SK-N-SH treated with all-trans-retinoic acid at 6 μM for 48 hours (cell line): ENCODE measurements at regions not wholly inside any gene's neighbourhood (a gene's known extent, or its start where the extent isn't known, plus 50 kb on each side); places are given as distances from the start of the nearest gene placed in this dataset.

ENCODE experiments used
- ATAC-seq: fragments of 200-7000 bp; cut with Tn5 transposase; 3 replicates; pipeline ENCODE4 v1.9.1; 2020; ENCODE audit warnings: mild to moderate bottlenecking, moderate library complexity
- ARNTL ChIP-seq: fragments of 450-650 bp; formaldehyde crosslinking; IDR thresholded peaks from 2 replicates; pipeline ENCODE4 v1.5.0; 2020; ENCODE audit warnings: low read depth, mild to moderate bottlenecking, moderate library complexity, borderline replicate concordance
- BACH2 ChIP-seq: fragments of 250-450 bp; sonication (Bioruptor Pico); IDR thresholded peaks from 2 replicates; pipeline ENCODE4 v1.9.0; 2021; ENCODE audit warnings: mild to moderate bottlenecking, borderline replicate concordance
- CSDC2 ChIP-seq: fragments of 250-450 bp; sonication (Bioruptor Pico); IDR thresholded peaks from 2 replicates; pipeline ENCODE4 v1.5.0; 2020; ENCODE audit warnings: mild to moderate bottlenecking, moderate library complexity
- ISL1 ChIP-seq: fragments of 250-450 bp; sonication (Bioruptor Pico); IDR thresholded peaks from 2 replicates; pipeline ENCODE4 v2.1.2; 2022; ENCODE audit warnings: mild to moderate bottlenecking, moderate library complexity
- OSR1 ChIP-seq: fragments of 250-450 bp; sonication (Bioruptor Pico); IDR thresholded peaks from 2 replicates; pipeline ENCODE4 v1.8.0; 2022; ENCODE audit warnings: moderate library complexity, mild to moderate bottlenecking, inconsistent platforms
- PPARA ChIP-seq: fragments of 250-450 bp; sonication (Bioruptor Pico); IDR thresholded peaks from 2 replicates; pipeline ENCODE4 v1.5.0; 2020; ENCODE audit warnings: mild to moderate bottlenecking, borderline replicate concordance
- RARB ChIP-seq: fragments of 250-450 bp; sonication (Bioruptor Pico); IDR thresholded peaks from 2 replicates; pipeline ENCODE4 v1.8.0; 2021; ENCODE audit warnings: mild to moderate bottlenecking, moderate library complexity
- SNAI2 ChIP-seq: fragments of 250-450 bp; sonication (Bioruptor Pico); IDR thresholded peaks from 2 replicates; pipeline ENCODE4 v1.5.0; 2020; ENCODE audit warnings: mild to moderate bottlenecking, moderate library complexity
- TCF4 ChIP-seq: fragments of 250-450 bp; sonication (Bioruptor Pico); IDR thresholded peaks from 2 replicates; pipeline ENCODE4 v1.8.0; 2021; ENCODE audit warnings: mild to moderate bottlenecking, moderate library complexity, borderline replicate concordance
- TOX ChIP-seq: fragments of 250-450 bp; sonication (Bioruptor Pico); IDR thresholded peaks from 2 replicates; pipeline ENCODE4 v1.8.0; 2021; ENCODE audit warnings: mild to moderate bottlenecking, moderate library complexity, borderline replicate concordance
- ZFP3 ChIP-seq: fragments of 250-450 bp; sonication (Bioruptor Pico); IDR thresholded peaks from 2 replicates; pipeline ENCODE4 v1.5.0; 2020; ENCODE audit warnings: mild to moderate bottlenecking, moderate library complexity
- ZFP30 ChIP-seq: fragments of 450-650 bp; formaldehyde crosslinking; IDR thresholded peaks from 2 replicates; pipeline ENCODE4 v1.5.0; 2022; ENCODE audit warnings: mild to moderate bottlenecking, moderate library complexity
- ZNF565 ChIP-seq: fragments of 450-650 bp; formaldehyde crosslinking; conservative IDR thresholded peaks from 2 replicates; pipeline ENCODE4 v1.5.0; 2020; ENCODE audit warnings: low read depth, mild to moderate bottlenecking, moderate library complexity
- ZNF70 ChIP-seq: fragments of 450-650 bp; formaldehyde crosslinking; IDR thresholded peaks from 2 replicates; pipeline ENCODE4 v1.5.0; 2020; ENCODE audit warnings: mild to moderate bottlenecking, moderate library complexity
- ZNF8 ChIP-seq: fragments of 450-650 bp; formaldehyde crosslinking; IDR thresholded peaks from 2 replicates; pipeline ENCODE4 v1.5.0; 2020; ENCODE audit warnings: mild to moderate bottlenecking, moderate library complexity
- TF ChIP-seq, protein P1 (sequence below): fragments of 250-450 bp; sonication (Bioruptor Pico); IDR thresholded peaks from 2 replicates; pipeline ENCODE4 v1.5.0; 2020; ENCODE audit warnings: mild to moderate bottlenecking, moderate library complexity
- TF ChIP-seq, protein P2 (sequence below): fragments of 250-450 bp; sonication (Bioruptor Pico); IDR thresholded peaks from 2 replicates; pipeline ENCODE4 v1.8.0; 2021; ENCODE audit warnings: low read depth, mild to moderate bottlenecking, moderate library complexity, borderline replicate concordance
- TF ChIP-seq, protein P3 (sequence below): fragments of 250-450 bp; sonication (Bioruptor Pico); IDR thresholded peaks from 2 replicates; pipeline ENCODE4 v1.8.0; 2020; ENCODE audit warnings: mild to moderate bottlenecking, moderate library complexity, borderline replicate concordance
- TF ChIP-seq, protein P4 (sequence below): fragments of 250-450 bp; sonication (Bioruptor Pico); IDR thresholded peaks from 2 replicates; pipeline ENCODE4 v1.5.1; 2021; ENCODE audit warnings: mild to moderate bottlenecking, moderate library complexity
- TF ChIP-seq, protein P5 (sequence below): fragments of 250-450 bp; sonication (Bioruptor Pico); IDR thresholded peaks from 2 replicates; pipeline ENCODE4 v1.5.1; 2020; ENCODE audit warnings: low read depth, mild to moderate bottlenecking, moderate library complexity

DNA sequence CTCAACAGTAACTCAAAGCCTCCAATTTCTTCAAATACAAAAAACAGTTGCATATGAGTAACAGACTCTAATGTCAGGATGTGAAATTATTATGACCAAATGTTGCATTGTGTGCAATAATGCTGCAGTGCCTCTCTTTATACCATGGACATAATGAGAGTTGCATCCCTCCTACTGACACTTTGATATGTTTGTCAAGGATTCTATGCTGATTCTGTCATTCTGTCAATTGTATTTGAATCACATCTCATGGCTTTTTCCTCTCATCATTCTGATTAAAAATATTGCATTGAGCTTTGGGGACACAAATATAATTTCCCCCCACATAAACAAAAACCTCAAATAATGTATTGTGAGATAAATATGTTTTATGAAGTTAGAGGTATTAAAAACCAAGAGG lies 84.6 kb upstream of the SGCE start:
- no peak for ATAC-seq
- TF ChIP-seq, protein P1, sequence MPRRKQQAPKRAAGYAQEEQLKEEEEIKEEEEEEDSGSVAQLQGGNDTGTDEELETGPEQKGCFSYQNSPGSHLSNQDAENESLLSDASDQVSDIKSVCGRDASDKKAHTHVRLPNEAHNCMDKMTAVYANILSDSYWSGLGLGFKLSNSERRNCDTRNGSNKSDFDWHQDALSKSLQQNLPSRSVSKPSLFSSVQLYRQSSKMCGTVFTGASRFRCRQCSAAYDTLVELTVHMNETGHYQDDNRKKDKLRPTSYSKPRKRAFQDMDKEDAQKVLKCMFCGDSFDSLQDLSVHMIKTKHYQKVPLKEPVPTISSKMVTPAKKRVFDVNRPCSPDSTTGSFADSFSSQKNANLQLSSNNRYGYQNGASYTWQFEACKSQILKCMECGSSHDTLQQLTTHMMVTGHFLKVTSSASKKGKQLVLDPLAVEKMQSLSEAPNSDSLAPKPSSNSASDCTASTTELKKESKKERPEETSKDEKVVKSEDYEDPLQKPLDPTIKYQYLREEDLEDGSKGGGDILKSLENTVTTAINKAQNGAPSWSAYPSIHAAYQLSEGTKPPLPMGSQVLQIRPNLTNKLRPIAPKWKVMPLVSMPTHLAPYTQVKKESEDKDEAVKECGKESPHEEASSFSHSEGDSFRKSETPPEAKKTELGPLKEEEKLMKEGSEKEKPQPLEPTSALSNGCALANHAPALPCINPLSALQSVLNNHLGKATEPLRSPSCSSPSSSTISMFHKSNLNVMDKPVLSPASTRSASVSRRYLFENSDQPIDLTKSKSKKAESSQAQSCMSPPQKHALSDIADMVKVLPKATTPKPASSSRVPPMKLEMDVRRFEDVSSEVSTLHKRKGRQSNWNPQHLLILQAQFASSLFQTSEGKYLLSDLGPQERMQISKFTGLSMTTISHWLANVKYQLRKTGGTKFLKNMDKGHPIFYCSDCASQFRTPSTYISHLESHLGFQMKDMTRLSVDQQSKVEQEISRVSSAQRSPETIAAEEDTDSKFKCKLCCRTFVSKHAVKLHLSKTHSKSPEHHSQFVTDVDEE (CRISPR knock-in tag), result no peak
- TF ChIP-seq BACH2 (no peak), CSDC2 (CRISPR knock-in tag) (no peak), ZNF565 (no peak), ZNF70 (no peak), ISL1 (CRISPR knock-in tag) (no peak), ZFP3 (CRISPR knock-in tag) (no peak), TOX (CRISPR knock-in tag) (no peak), TCF4 (no peak), RARB (CRISPR knock-in tag) (no peak)

DNA sequence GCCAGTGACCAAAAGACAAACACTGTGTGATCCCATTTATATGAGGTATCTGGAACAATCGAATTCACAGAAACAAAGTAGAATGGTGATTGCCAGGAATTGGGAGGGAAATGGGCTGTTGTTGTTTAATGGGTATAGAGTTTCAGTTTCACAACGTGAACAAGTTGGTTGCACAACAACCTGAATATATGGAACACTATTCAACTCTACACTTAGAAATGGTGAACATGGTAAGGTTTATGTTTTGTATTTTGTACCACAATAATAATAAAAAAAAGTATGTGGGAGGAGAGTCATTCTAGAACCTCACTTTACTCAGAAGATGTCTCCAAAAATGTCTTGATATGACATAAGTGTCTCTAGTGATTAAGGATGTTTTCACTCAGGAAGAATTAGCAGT lies 85.2 kb upstream of the SGCE start:
- TF ChIP-seq BACH2 (no peak), RARB (CRISPR knock-in tag) (no peak), OSR1 (CRISPR knock-in tag) (no peak), PPARA (CRISPR knock-in tag) (no peak), ZNF8 (CRISPR knock-in tag) (no peak), ZFP30 (no peak), SNAI2 (CRISPR knock-in tag) (no peak), TCF4 (no peak), ZNF70 (no peak), ISL1 (CRISPR knock-in tag) (no peak), CSDC2 (CRISPR knock-in tag) (no peak)
- TF ChIP-seq, protein P1 (CRISPR knock-in tag), result no peak
- TF ChIP-seq, protein P2, sequence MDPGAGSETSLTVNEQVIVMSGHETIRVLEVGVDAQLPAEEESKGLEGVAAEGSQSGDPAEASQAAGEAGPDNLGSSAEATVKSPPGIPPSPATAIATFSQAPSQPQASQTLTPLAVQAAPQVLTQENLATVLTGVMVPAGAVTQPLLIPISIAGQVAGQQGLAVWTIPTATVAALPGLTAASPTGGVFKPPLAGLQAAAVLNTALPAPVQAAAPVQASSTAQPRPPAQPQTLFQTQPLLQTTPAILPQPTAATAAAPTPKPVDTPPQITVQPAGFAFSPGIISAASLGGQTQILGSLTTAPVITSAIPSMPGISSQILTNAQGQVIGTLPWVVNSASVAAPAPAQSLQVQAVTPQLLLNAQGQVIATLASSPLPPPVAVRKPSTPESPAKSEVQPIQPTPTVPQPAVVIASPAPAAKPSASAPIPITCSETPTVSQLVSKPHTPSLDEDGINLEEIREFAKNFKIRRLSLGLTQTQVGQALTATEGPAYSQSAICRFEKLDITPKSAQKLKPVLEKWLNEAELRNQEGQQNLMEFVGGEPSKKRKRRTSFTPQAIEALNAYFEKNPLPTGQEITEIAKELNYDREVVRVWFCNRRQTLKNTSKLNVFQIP (CRISPR knock-in tag), result no peak
- ATAC-seq, result no peak

DNA sequence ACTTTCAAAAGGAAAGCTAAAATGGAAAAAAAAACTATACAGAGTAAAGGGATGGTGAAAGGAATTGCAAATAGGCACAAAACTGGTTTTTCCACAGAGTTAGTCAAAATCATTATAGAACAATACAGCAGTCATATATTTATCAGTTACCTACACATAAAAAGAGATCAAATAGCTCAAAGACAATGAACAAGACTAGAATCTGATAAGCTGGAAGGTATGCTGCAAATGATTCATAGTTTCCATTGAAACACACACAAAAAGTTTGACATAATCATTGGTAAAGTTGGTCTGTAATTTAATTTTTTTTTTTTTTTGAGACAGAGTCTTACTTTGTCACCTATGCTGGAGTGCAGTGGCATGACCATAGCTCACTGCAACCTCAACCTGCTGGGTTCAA lies 92.4 kb upstream of the SGCE start:
- no peak for ATAC-seq
- TF ChIP-seq ZFP3 (CRISPR knock-in tag) (no peak), ZNF8 (CRISPR knock-in tag) (no peak), SNAI2 (CRISPR knock-in tag) (no peak), TCF4 (no peak), PPARA (CRISPR knock-in tag) (no peak), ZNF70 (no peak), ARNTL (no peak), TOX (CRISPR knock-in tag) (no peak), ZNF565 (no peak), CSDC2 (CRISPR knock-in tag) (no peak), ISL1 (CRISPR knock-in tag) (no peak)
- TF ChIP-seq, protein P3, sequence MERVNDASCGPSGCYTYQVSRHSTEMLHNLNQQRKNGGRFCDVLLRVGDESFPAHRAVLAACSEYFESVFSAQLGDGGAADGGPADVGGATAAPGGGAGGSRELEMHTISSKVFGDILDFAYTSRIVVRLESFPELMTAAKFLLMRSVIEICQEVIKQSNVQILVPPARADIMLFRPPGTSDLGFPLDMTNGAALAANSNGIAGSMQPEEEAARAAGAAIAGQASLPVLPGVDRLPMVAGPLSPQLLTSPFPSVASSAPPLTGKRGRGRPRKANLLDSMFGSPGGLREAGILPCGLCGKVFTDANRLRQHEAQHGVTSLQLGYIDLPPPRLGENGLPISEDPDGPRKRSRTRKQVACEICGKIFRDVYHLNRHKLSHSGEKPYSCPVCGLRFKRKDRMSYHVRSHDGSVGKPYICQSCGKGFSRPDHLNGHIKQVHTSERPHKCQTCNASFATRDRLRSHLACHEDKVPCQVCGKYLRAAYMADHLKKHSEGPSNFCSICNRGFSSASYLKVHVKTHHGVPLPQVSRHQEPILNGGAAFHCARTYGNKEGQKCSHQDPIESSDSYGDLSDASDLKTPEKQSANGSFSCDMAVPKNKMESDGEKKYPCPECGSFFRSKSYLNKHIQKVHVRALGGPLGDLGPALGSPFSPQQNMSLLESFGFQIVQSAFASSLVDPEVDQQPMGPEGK, result no peak
- TF ChIP-seq, protein P4, sequence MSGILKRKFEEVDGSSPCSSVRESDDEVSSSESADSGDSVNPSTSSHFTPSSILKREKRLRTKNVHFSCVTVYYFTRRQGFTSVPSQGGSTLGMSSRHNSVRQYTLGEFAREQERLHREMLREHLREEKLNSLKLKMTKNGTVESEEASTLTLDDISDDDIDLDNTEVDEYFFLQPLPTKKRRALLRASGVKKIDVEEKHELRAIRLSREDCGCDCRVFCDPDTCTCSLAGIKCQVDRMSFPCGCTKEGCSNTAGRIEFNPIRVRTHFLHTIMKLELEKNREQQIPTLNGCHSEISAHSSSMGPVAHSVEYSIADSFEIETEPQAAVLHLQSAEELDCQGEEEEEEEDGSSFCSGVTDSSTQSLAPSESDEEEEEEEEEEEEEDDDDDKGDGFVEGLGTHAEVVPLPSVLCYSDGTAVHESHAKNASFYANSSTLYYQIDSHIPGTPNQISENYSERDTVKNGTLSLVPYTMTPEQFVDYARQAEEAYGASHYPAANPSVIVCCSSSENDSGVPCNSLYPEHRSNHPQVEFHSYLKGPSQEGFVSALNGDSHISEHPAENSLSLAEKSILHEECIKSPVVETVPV (CRISPR knock-in tag), result no peak
- TF ChIP-seq, protein P5, sequence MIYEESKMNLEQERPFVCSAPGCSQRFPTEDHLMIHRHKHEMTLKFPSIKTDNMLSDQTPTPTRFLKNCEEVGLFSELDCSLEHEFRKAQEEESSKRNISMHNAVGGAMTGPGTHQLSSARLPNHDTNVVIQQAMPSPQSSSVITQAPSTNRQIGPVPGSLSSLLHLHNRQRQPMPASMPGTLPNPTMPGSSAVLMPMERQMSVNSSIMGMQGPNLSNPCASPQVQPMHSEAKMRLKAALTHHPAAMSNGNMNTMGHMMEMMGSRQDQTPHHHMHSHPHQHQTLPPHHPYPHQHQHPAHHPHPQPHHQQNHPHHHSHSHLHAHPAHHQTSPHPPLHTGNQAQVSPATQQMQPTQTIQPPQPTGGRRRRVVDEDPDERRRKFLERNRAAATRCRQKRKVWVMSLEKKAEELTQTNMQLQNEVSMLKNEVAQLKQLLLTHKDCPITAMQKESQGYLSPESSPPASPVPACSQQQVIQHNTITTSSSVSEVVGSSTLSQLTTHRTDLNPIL (CRISPR knock-in tag), result no peak
- TF ChIP-seq, protein P2 (CRISPR knock-in tag), result no peak
